HEK293 (cell line): ENCODE measurements at regions not wholly inside any gene's neighbourhood (a gene's known extent, or its start where the extent isn't known, plus 50 kb on each side); places are given as distances from the start of the nearest gene placed in this dataset.

Experiments used
- CTCF ChIA-PET: fragments of 350-600 bp; formaldehyde crosslinking; extraction: SDS; loops from one replicate; lab custom pipeline; 2021; ENCODE audit warnings: antibody characterized with exemption; lab: Yijun Ruan, JAX
- POLR2A ChIA-PET: fragments of 300-600 bp; formaldehyde crosslinking; extraction: SDS; loops from one replicate; lab custom pipeline; 2020; ENCODE audit warnings: antibody characterized with exemption, inconsistent platforms; lab: Yijun Ruan, JAX
- H3K27ac ChIP-seq: fragments of 200-500 bp; sonication (Bioruptor generic); 2 replicates; pipeline ENCODE4 v1.5.1; 2014; ENCODE audit warnings: low read depth, low read length, control low read depth, inconsistent platforms; ENCODE audit errors: extremely low read depth
- H3K36me3 ChIP-seq, 2 experiments: fragments of 200-500 bp in 1 of 2; sonication (Bioruptor generic) in 1 of 2; 1 replicate in 1 of 2; 2 replicates in 1 of 2; pipeline ENCODE4 v1.5.1; 2014 to 2017; ENCODE audit warnings: inconsistent platforms in 2 of 2, low read length in 2 of 2; ENCODE audit not compliant: control insufficient read depth in 2 of 2, insufficient read depth in 1 of 2
- H3K4me1 ChIP-seq: fragments of 200-500 bp; sonication (Bioruptor generic); 2 replicates; pipeline ENCODE4 v1.5.1; 2014; ENCODE audit warnings: mild to moderate bottlenecking, low read length, inconsistent platforms; ENCODE audit not compliant: control insufficient read depth, insufficient read depth
- H3K4me3 ChIP-seq: 2 replicates; pipeline ENCODE4 v1.5.1; 2011; ENCODE audit warnings: low read depth, mild to moderate bottlenecking, control low read depth, low read length, moderate library complexity
- H3K9me3 ChIP-seq: fragments of 200-500 bp; sonication (Bioruptor generic); 2 replicates; pipeline ENCODE4 v1.5.1; 2014; ENCODE audit warnings: low read depth, low read length, inconsistent platforms; ENCODE audit not compliant: control insufficient read depth, insufficient read depth
- BCL11B ChIP-seq: fragments of 450-650 bp; formaldehyde crosslinking; IDR thresholded peaks from 2 replicates; pipeline ENCODE4 v1.5.1; 2016; ENCODE audit warnings: low read depth, missing biosample characterization, missing genetic modification characterization
- HOXD13 ChIP-seq: sonication (generic); formaldehyde crosslinking; IDR thresholded peaks from 2 replicates; pipeline ENCODE4 v1.8.0; 2022; ENCODE audit warnings: missing genetic modification reagents, borderline replicate concordance
- KLF1 ChIP-seq: fragments of 450-650 bp; formaldehyde crosslinking; IDR thresholded peaks from 2 replicates; pipeline ENCODE4 v1.5.1; 2016; ENCODE audit warnings: missing biosample characterization, missing genetic modification characterization
- OVOL3 ChIP-seq: fragments of 450-650 bp; formaldehyde crosslinking; IDR thresholded peaks from 2 replicates; pipeline ENCODE4 v1.5.1; 2016; ENCODE audit warnings: missing biosample characterization, missing genetic modification characterization
- PRDM1 ChIP-seq: fragments of 450-650 bp; formaldehyde crosslinking; IDR thresholded peaks from 2 replicates; pipeline ENCODE4; 2016; ENCODE audit warnings: missing biosample characterization, missing genetic modification characterization
- REPIN1 ChIP-seq: fragments of 450-650 bp; formaldehyde crosslinking; IDR thresholded peaks from 2 replicates; pipeline ENCODE4 v1.5.1; 2017; ENCODE audit warnings: missing biosample characterization, missing genetic modification characterization, low read depth
- SCRT1 ChIP-seq: fragments of 450-650 bp; formaldehyde crosslinking; IDR thresholded peaks from 2 replicates; pipeline ENCODE4 v1.5.1; 2016; ENCODE audit warnings: missing biosample characterization, missing genetic modification characterization, borderline replicate concordance
- SP7 ChIP-seq: fragments of 450-650 bp; formaldehyde crosslinking; IDR thresholded peaks from 2 replicates; pipeline ENCODE4 v1.5.1; 2016; ENCODE audit warnings: missing biosample characterization, missing genetic modification characterization
- ZBTB7A ChIP-seq: fragments of 450-650 bp; formaldehyde crosslinking; IDR thresholded peaks from 2 replicates; pipeline ENCODE4 v1.5.1; 2016; ENCODE audit warnings: low read depth, missing biosample characterization, missing genetic modification characterization
- ZNF132 ChIP-seq: fragments of 450-650 bp; formaldehyde crosslinking; IDR thresholded peaks from 2 replicates; pipeline ENCODE4 v1.5.1; 2017; ENCODE audit warnings: missing biosample characterization, missing genetic modification characterization, borderline replicate concordance
- ZNF16 ChIP-seq: fragments of 450-650 bp; formaldehyde crosslinking; IDR thresholded peaks from 2 replicates; pipeline ENCODE4 v1.5.1; 2016; ENCODE audit warnings: low read depth, missing biosample characterization, missing genetic modification characterization
- ZNF174 ChIP-seq: fragments of 450-650 bp; formaldehyde crosslinking; IDR thresholded peaks from 2 replicates; pipeline ENCODE4 v1.5.0; 2017; ENCODE audit warnings: missing biosample characterization, mild to moderate bottlenecking, missing genetic modification characterization
- ZNF2 ChIP-seq: fragments of 450-650 bp; formaldehyde crosslinking; IDR thresholded peaks from 2 replicates; pipeline ENCODE4 v1.5.1; 2016; ENCODE audit warnings: missing biosample characterization, missing genetic modification characterization
- ZNF26 ChIP-seq: fragments of 450-650 bp; formaldehyde crosslinking; IDR thresholded peaks from 2 replicates; pipeline ENCODE4 v1.5.1; 2016; ENCODE audit warnings: missing biosample characterization, missing genetic modification characterization
- ZNF302 ChIP-seq: fragments of 450-650 bp; formaldehyde crosslinking; IDR thresholded peaks from 2 replicates; pipeline ENCODE4 v1.5.1; 2016; ENCODE audit warnings: missing biosample characterization, missing genetic modification characterization, low read depth
- ZNF311 ChIP-seq: fragments of 450-650 bp; formaldehyde crosslinking; IDR thresholded peaks from 2 replicates; pipeline ENCODE4 v1.5.1; 2017; ENCODE audit warnings: missing biosample characterization, missing genetic modification characterization, borderline replicate concordance
- ZNF341 ChIP-seq: fragments of 450-650 bp; formaldehyde crosslinking; IDR thresholded peaks from 2 replicates; pipeline ENCODE4; 2016; ENCODE audit warnings: low read depth, missing biosample characterization, missing genetic modification characterization
- ZNF354C ChIP-seq: fragments of 450-650 bp; formaldehyde crosslinking; IDR thresholded peaks from 2 replicates; pipeline ENCODE4 v1.5.1; 2016; ENCODE audit warnings: missing biosample characterization, missing genetic modification characterization, low read depth, borderline replicate concordance
- ZNF433 ChIP-seq: fragments of 450-650 bp; formaldehyde crosslinking; IDR thresholded peaks from 2 replicates; pipeline ENCODE4 v1.5.1; 2016; ENCODE audit warnings: missing biosample characterization, missing genetic modification characterization, low read depth
- ZNF623 ChIP-seq: fragments of 450-650 bp; formaldehyde crosslinking; IDR thresholded peaks from 2 replicates; pipeline ENCODE4 v1.5.1; 2016; ENCODE audit warnings: missing biosample characterization, missing genetic modification characterization
- ZNF654 ChIP-seq: fragments of 450-650 bp; formaldehyde crosslinking; IDR thresholded peaks from 2 replicates; pipeline ENCODE4 v1.5.1; 2016; ENCODE audit warnings: low read depth, missing biosample characterization, missing genetic modification characterization
- ZNF658 ChIP-seq: fragments of 450-650 bp; formaldehyde crosslinking; IDR thresholded peaks from 2 replicates; pipeline ENCODE4; 2016; ENCODE audit warnings: missing biosample characterization, missing genetic modification characterization
- ZNF704 ChIP-seq: fragments of 450-650 bp; formaldehyde crosslinking; IDR thresholded peaks from 2 replicates; pipeline ENCODE4 v1.5.1; 2016; ENCODE audit warnings: missing biosample characterization, missing genetic modification characterization
- ZNF707 ChIP-seq: fragments of 450-650 bp; formaldehyde crosslinking; IDR thresholded peaks from 2 replicates; pipeline ENCODE4 v1.5.1; 2016; ENCODE audit warnings: missing biosample characterization, missing genetic modification characterization
- ZNF76 ChIP-seq: fragments of 450-650 bp; formaldehyde crosslinking; IDR thresholded peaks from 2 replicates; pipeline ENCODE4; 2016; ENCODE audit warnings: low read depth, missing biosample characterization, missing genetic modification characterization, borderline replicate concordance
- ZNF776 ChIP-seq: fragments of 450-650 bp; formaldehyde crosslinking; IDR thresholded peaks from 2 replicates; pipeline ENCODE4 v1.5.0; 2017; ENCODE audit warnings: missing biosample characterization, missing genetic modification characterization, borderline replicate concordance
- ZNF792 ChIP-seq: fragments of 450-650 bp; formaldehyde crosslinking; IDR thresholded peaks from 2 replicates; pipeline ENCODE4 v1.5.1; 2016; ENCODE audit warnings: missing biosample characterization, missing genetic modification characterization
- TF ChIP-seq, protein P1 (sequence below): fragments of 450-650 bp; formaldehyde crosslinking; IDR thresholded peaks from 2 replicates; pipeline ENCODE4 v1.5.1; 2017; ENCODE audit warnings: missing biosample characterization, missing genetic modification characterization
- TF ChIP-seq, protein P2 (sequence below): fragments of 450-650 bp; formaldehyde crosslinking; IDR thresholded peaks from 2 replicates; pipeline ENCODE4 v1.5.1; 2016; ENCODE audit warnings: missing biosample characterization, missing genetic modification characterization

GRCh38 chr3:64454768-64455167, 229.5 kb upstream of the PRICKLE2 start:
- CTCF ChIA-PET = interaction anchor here (0.6 to 0.7 kb wide), 2 partner anchors 9 to 1105 kb away, joined by 3 read pairs; no protein-coding TSS in a partner anchor

DNA sequence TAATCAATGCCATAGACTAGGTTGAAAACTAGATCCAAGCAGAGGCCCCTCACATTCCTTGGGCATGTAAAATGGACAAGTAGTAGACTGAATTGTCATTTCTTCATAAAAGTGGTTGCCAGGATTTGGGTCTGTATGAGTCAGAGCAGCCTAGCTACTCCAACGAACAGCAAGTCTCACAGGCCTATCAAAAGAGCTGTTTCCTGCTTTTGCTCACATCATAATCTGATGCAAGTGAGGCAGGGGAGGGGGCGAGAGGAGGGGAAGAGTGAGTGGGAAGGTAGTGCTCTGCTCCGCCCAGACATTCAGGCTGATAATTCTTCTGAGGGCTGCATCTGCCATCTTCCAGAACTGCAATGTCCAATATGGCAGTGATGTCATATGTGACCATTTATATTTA, 228.9 kb upstream of the PRICKLE2 start:
- H3K4me1 ChIP-seq = peaks cover 7% of the 10 kb centered on the region; the same call in 1 of the 2 replicates
- H3K27ac ChIP-seq = no peak overlapping the region
- no peaks in the 10 kb centered on the region for H3K9me3 ChIP-seq
- H3K36me3 ChIP-seq = no peaks in the 10 kb centered on the region
- ChIA-PET CTCF (interaction anchor here (0.7 kb wide), 1 partner anchor 9 kb away, joined by 3 read pairs; no protein-coding TSS in a partner anchor), POLR2A (no interaction called here)
- no peak overlapping the region for H3K4me3 ChIP-seq
- TF ChIP-seq ZNF132 (tag by site-specific recombination) = no peak
- no peak for TF ChIP-seq ZNF776 (tag by site-specific recombination)
- TF ChIP-seq ZNF658 (tag by site-specific recombination) = no peak
- TF ChIP-seq ZNF76 (tag by site-specific recombination) = no peak
- no peak for TF ChIP-seq ZNF623
- TF ChIP-seq ZNF354C = no peak
- TF ChIP-seq OVOL3 (tag by site-specific recombination) = no peak
- no peak for TF ChIP-seq ZNF654 (tag by site-specific recombination)
- no peak for TF ChIP-seq ZNF707 (tag by site-specific recombination)
- no peak for TF ChIP-seq ZNF2
- TF ChIP-seq ZNF26 (tag by site-specific recombination) = no peak
- no peak for TF ChIP-seq ZNF433
- TF ChIP-seq, protein P1, sequence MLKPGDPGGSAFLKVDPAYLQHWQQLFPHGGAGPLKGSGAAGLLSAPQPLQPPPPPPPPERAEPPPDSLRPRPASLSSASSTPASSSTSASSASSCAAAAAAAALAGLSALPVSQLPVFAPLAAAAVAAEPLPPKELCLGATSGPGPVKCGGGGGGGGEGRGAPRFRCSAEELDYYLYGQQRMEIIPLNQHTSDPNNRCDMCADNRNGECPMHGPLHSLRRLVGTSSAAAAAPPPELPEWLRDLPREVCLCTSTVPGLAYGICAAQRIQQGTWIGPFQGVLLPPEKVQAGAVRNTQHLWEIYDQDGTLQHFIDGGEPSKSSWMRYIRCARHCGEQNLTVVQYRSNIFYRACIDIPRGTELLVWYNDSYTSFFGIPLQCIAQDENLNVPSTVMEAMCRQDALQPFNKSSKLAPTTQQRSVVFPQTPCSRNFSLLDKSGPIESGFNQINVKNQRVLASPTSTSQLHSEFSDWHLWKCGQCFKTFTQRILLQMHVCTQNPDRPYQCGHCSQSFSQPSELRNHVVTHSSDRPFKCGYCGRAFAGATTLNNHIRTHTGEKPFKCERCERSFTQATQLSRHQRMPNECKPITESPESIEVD = no peak

More at GRCh38 chr3:64454768-64455167, 229.5 kb upstream of the PRICKLE2 start:
- Histone ChIP-seq H3K4me1 (peaks cover 7% of the 10 kb centered on the region; the same call in 1 of the 2 replicates), H3K27ac (no peak overlapping the region), H3K4me3 (no peak overlapping the region), H3K36me3 (no peaks in the 10 kb centered on the region), H3K9me3 (no peaks in the 10 kb centered on the region)
- POLR2A ChIA-PET = no interaction called here
- TF ChIP-seq REPIN1 (tag by site-specific recombination) (no peak), ZNF174 (no peak), ZBTB7A (tag by site-specific recombination) (no peak), HOXD13 (no peak), ZNF704 (tag by site-specific recombination) (no peak), ZNF792 (tag by site-specific recombination) (no peak), BCL11B (tag by site-specific recombination) (no peak), ZNF311 (tag by site-specific recombination) (no peak), SCRT1 (no peak), PRDM1 (tag by site-specific recombination) (no peak), SP7 (tag by site-specific recombination) (no peak), ZNF707 (tag by site-specific recombination) (no peak), ZNF16 (tag by site-specific recombination) (no peak), ZNF302 (tag by site-specific recombination) (no peak), ZNF26 (tag by site-specific recombination) (no peak), ZNF341 (tag by site-specific recombination) (no peak), KLF1 (tag by site-specific recombination) (no peak)
- TF ChIP-seq, protein P1 = no peak
- TF ChIP-seq, protein P2, sequence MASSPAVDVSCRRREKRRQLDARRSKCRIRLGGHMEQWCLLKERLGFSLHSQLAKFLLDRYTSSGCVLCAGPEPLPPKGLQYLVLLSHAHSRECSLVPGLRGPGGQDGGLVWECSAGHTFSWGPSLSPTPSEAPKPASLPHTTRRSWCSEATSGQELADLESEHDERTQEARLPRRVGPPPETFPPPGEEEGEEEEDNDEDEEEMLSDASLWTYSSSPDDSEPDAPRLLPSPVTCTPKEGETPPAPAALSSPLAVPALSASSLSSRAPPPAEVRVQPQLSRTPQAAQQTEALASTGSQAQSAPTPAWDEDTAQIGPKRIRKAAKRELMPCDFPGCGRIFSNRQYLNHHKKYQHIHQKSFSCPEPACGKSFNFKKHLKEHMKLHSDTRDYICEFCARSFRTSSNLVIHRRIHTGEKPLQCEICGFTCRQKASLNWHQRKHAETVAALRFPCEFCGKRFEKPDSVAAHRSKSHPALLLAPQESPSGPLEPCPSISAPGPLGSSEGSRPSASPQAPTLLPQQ (tag by site-specific recombination) = no peak
